WTC11 (cell line): ENCODE measurements at regions not wholly inside any gene's neighbourhood (a gene's known extent, or its start where the extent isn't known, plus 50 kb on each side); places are given as distances from the start of the nearest gene placed in this dataset.

Experiments
- ATAC-seq: fragments of 200-7000 bp; cut with Tn5 transposase; 2 replicates; pipeline ENCODE4 v1.10.0; 2021; ENCODE audit warnings: mild to moderate bottlenecking, moderate library complexity
- CTCF ChIA-PET: fragments of 300-600 bp; sonication (Branson Sonifier 250); formaldehyde crosslinking; loops from one replicate; lab custom pipeline; 2021; ENCODE audit warnings: antibody characterized with exemption; lab: Charles Lee
- POLR2A ChIA-PET: fragments of 350-600 bp; sonication (Branson Sonifier 250); formaldehyde crosslinking; loops from one replicate; lab custom pipeline; 2021; ENCODE audit warnings: antibody characterized with exemption; lab: Charles Lee
- DNase-seq: peaks from one replicate; pipeline ENCODE4 v3.0.0; 2021; ENCODE audit warnings: low spot score
- H3K27ac Mint-ChIP-seq: 2 replicates; pipeline ENCODE4 v1.8.0; 2021; ENCODE audit warnings: mixed read lengths
- H3K27me3 Mint-ChIP-seq: 2 replicates; pipeline ENCODE4 v1.8.0; 2021; ENCODE audit warnings: low read depth, mild to moderate bottlenecking, moderate library complexity, mixed read lengths
- H3K36me3 Mint-ChIP-seq: 2 replicates; pipeline ENCODE4 v1.8.0; 2021; ENCODE audit warnings: mixed read lengths
- H3K4me1 Mint-ChIP-seq: 2 replicates; pipeline ENCODE4 v1.8.0; 2022; ENCODE audit warnings: mixed read lengths
- H3K4me3 Mint-ChIP-seq: 2 replicates; pipeline ENCODE4 v1.8.0; 2021; ENCODE audit warnings: mild to moderate bottlenecking, moderate library complexity, mixed read lengths
- H3K9me3 Mint-ChIP-seq: 2 replicates; pipeline ENCODE4 v1.8.0; 2021; ENCODE audit warnings: mixed read lengths
- AFF4 ChIP-seq: sonication (generic); formaldehyde crosslinking; IDR thresholded peaks from 2 replicates; pipeline ENCODE4 v1.8.1; 2023; ENCODE audit warnings: mild to moderate bottlenecking, missing genetic modification reagents, borderline replicate concordance
- E2F5 ChIP-seq: sonication (generic); formaldehyde crosslinking; IDR thresholded peaks from 2 replicates; pipeline ENCODE4 v1.8.1; 2022; ENCODE audit warnings: mild to moderate bottlenecking, moderate library complexity, missing genetic modification reagents
- ELF4 ChIP-seq: sonication (generic); formaldehyde crosslinking; IDR thresholded peaks from 2 replicates; pipeline ENCODE4 v1.8.1; 2022; ENCODE audit warnings: low read depth, mild to moderate bottlenecking, moderate library complexity, missing genetic modification reagents
- ERG ChIP-seq: fragments of 250-450 bp; sonication (Bioruptor Pico); IDR thresholded peaks from 2 replicates; pipeline ENCODE4 v1.8.0; 2021; ENCODE audit warnings: mild to moderate bottlenecking
- ESRRA ChIP-seq: sonication (generic); formaldehyde crosslinking; IDR thresholded peaks from 2 replicates; pipeline ENCODE4 v1.8.1; 2022; ENCODE audit warnings: mild to moderate bottlenecking, missing genetic modification reagents, borderline replicate concordance
- IRF2 ChIP-seq: sonication (generic); formaldehyde crosslinking; IDR thresholded peaks from 2 replicates; pipeline ENCODE4 v1.8.0; 2022; ENCODE audit warnings: low read depth, missing genetic modification reagents, borderline replicate concordance
- MLX ChIP-seq: sonication (generic); formaldehyde crosslinking; IDR thresholded peaks from 2 replicates; pipeline ENCODE4 v1.8.1; 2023; ENCODE audit warnings: mild to moderate bottlenecking, missing genetic modification reagents, moderate library complexity
- NR2C2 ChIP-seq: sonication (generic); formaldehyde crosslinking; IDR thresholded peaks from 2 replicates; pipeline ENCODE4 v1.8.0; 2022; ENCODE audit warnings: mild to moderate bottlenecking, missing genetic modification reagents
- OVOL2 ChIP-seq: fragments of 250-450 bp; sonication (Bioruptor Pico); IDR thresholded peaks from 2 replicates; pipeline ENCODE4 v1.9.0; 2021; ENCODE audit warnings: mild to moderate bottlenecking, borderline replicate concordance
- RORB ChIP-seq: fragments of 250-450 bp; sonication (Bioruptor Pico); IDR thresholded peaks from 2 replicates; pipeline ENCODE4 v1.9.0; 2021; ENCODE audit warnings: mild to moderate bottlenecking
- USF2 ChIP-seq: sonication (generic); formaldehyde crosslinking; IDR thresholded peaks from 2 replicates; pipeline ENCODE4 v1.8.1; 2023; ENCODE audit warnings: mild to moderate bottlenecking, missing genetic modification reagents, moderate library complexity
- ZNF219 ChIP-seq: sonication (generic); formaldehyde crosslinking; IDR thresholded peaks from 2 replicates; pipeline ENCODE4 v1.8.0; 2023; ENCODE audit warnings: missing genetic modification reagents, mild to moderate bottlenecking, borderline replicate concordance
- ZNF425 ChIP-seq: fragments of 250-450 bp; sonication (Bioruptor Pico); conservative IDR thresholded peaks from 2 replicates; pipeline ENCODE4 v1.9.0; 2021; ENCODE audit warnings: mild to moderate bottlenecking

- POLR2A ChIA-PET: interaction anchor here (0.5 kb wide), 1 partner anchor 27 kb away, joined by 3 read pairs; no protein-coding TSS in a partner anchor
- DNase-seq (no peak), ATAC-seq (no peak)
- H3K9me3 Mint-ChIP-seq: peaks cover 4% of the 10 kb centered on the region; the same call in 1 of the 2 replicates
- H3K4me1 Mint-ChIP-seq: no peaks in the 10 kb centered on the region
- H3K4me3 Mint-ChIP-seq: no peak overlapping the region
- H3K36me3 Mint-ChIP-seq: no peaks in the 10 kb centered on the region
- CTCF ChIA-PET: interaction anchor here (1.4 kb wide), 1 partner anchor 104 kb away, joined by 3 read pairs; no protein-coding TSS in a partner anchor
- no peak overlapping the region for H3K27ac Mint-ChIP-seq
- TF ChIP-seq ESRRA (CRISPR knock-in tag) (no peak), ZNF219 (CRISPR knock-in tag) (no peak), NR2C2 (no peak), IRF2 (CRISPR knock-in tag) (no peak), AFF4 (CRISPR knock-in tag) (no peak), USF2 (CRISPR knock-in tag) (no peak), MLX (CRISPR knock-in tag) (no peak), RORB (CRISPR knock-in tag) (no peak), ZNF425 (CRISPR knock-in tag) (no peak), E2F5 (CRISPR knock-in tag) (no peak)
- H3K27me3 Mint-ChIP-seq: no peaks in the 10 kb centered on the region; the same call in 1 of the 2 replicates
Measured at GRCh38 chr17:69711541-69711940, 297.0 kb downstream of the MAP2K6 start.

- no peak overlapping the region for H3K4me3 Mint-ChIP-seq
- H3K4me1 Mint-ChIP-seq: no peaks in the 10 kb centered on the region
- no peaks in the 10 kb centered on the region for H3K36me3 Mint-ChIP-seq
- ChIA-PET CTCF (interaction anchor here (1.4 kb wide), 1 partner anchor 105 kb away, joined by 3 read pairs; no protein-coding TSS in a partner anchor), POLR2A (no interaction called here)
- ATAC-seq (no peak), DNase-seq (no peak)
- no peaks in the 10 kb centered on the region for H3K27me3 Mint-ChIP-seq
- peaks cover 4% of the 10 kb centered on the region; the same call in 1 of the 2 replicates for H3K9me3 Mint-ChIP-seq
- no peak overlapping the region for H3K27ac Mint-ChIP-seq
- TF ChIP-seq ELF4 (CRISPR knock-in tag) (no peak), ERG (CRISPR knock-in tag) (no peak), OVOL2 (CRISPR knock-in tag) (no peak)
- TF ChIP-seq, all 79 proteins: peak for 0
Measured at GRCh38 chr17:69712801-69713311, 298.4 kb downstream of the MAP2K6 start.
